HG03280 (cell line): ENCODE measurements at regions not wholly inside any gene's neighbourhood (a gene's known extent, or its start where the extent isn't known, plus 50 kb on each side); places are given as distances from the start of the nearest gene placed in this dataset.
"Not testable (repeated sequence)": the region's sequence is repeated elsewhere in the genome, so short reads cannot be mapped to it uniquely, and the experiment has no call there.

Experiments used
- ATAC-seq: cut with Tn5 transposase; IDR thresholded peaks from one replicate; pipeline ENCODE4 v1.9.1; 2021; ENCODE audit warnings: mild to moderate bottlenecking, moderate library complexity; ENCODE audit not compliant: unreplicated experiment

- no peak for ATAC-seq
Observed at GRCh38 chr6:51289041-51289440, 470.4 kb downstream of the TFAP2B start.

DNA sequence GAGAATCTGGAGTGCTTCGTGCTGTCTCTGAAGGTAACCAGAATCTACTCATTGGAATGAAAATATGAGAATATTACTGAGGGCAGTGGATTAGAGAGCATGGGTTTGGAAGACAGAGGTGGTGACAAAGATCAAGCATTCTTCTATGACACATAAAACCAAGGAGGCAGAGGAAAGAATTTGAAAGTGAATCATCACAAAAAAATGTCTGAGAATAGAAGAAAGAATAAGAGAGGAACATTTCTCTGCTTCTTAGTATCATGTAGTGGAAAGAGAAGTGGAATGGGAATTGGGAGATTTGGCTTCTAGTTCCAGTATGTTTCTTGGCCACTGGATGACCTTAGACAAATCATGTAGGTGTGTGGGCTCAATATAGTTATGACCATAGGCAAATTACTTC lies 474.0 kb downstream of the TFAP2B start:
- no peak for ATAC-seq

DNA sequence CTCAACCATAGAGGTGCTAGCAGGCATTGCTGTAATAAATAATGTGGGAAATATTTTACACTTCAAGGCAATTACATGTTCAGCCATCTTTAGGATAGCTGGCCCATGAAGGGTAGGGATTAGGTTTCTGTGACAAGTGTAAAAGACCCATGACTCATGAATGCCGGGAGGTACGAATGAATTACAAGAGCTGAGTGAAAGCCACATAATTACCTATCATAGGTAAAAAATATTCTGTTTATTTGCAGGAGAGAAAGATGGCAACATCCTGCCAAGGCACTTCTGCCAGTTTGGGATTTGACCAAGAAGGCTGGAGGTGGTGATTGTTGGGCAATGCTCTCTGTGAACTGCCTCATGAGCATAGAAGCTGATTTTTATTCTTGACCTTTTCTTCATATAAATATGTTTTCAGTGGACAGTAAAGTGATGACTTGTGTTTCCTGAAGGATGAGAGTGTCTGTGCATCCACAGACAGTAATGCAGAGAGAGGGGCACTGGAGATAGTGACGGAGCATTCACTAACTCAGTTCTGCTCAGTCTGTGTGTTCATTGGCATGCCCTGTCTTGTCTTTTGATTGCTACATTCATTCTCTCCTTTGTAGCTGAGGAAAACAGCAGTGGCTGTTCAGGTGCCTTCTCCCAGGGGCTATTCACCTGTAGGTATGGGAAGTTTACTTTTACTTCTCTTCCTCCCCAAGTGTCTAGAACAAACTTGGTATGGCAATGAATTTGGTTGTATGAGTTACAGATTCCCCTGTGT lies 481.1 kb downstream of the TFAP2B start:
- no peak for ATAC-seq

- ATAC-seq, result no peak
Observed at GRCh38 chr6:51300510-51300909, 481.8 kb downstream of the TFAP2B start.

- no peak for ATAC-seq
Observed at GRCh38 chr6:51301962-51302361, 483.3 kb downstream of the TFAP2B start.

- ATAC-seq, result no peak
Observed at GRCh38 chr6:51302431-51302830, 483.8 kb downstream of the TFAP2B start.

DNA sequence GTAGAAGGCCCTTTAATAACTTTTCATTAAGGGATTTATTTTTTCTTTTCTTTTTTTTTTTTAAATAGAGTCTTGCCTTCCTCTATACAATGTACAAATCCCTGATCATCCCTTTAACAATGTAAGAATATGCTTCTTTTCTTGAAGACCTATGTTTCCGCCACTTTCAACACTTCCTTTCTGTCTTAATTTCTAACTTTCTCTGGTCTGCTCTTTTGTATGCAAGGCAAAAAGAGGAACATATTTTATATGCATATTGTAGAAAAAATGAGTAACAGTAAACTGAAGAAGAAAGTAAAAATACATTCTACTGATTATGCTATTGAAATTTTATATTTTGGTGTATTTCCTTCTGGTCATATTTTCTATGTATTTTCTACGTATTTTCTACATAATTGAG lies 484.7 kb downstream of the TFAP2B start:
- ATAC-seq, result no peak

- ATAC-seq, result no peak
Observed at GRCh38 chr6:51314965-51315364, 496.3 kb downstream of the TFAP2B start.

GRCh38 chr6:51318674-51319073 lies 500.0 kb downstream of the TFAP2B start:
- no peak for ATAC-seq

DNA sequence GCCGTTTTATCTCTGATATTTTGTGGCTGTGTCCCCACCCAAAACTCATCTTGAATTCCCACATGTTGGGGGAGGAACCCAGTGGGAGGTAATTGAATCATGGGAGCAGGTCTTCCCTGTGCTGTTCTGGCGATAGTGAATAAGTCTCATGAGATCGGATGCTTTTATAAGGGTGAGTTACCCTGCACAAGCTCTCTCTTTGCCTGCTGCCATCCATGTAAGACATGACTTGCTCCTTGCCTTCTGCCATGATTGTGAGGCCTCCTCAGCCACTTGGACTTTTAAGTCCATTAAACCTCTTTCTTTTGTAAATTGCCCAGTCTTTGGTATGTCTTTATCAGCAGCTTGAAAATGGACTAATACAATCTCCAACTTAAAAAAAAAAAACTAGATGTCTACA lies 502.8 kb downstream of the TFAP2B start:
- ATAC-seq, result not testable (repeated sequence)

DNA sequence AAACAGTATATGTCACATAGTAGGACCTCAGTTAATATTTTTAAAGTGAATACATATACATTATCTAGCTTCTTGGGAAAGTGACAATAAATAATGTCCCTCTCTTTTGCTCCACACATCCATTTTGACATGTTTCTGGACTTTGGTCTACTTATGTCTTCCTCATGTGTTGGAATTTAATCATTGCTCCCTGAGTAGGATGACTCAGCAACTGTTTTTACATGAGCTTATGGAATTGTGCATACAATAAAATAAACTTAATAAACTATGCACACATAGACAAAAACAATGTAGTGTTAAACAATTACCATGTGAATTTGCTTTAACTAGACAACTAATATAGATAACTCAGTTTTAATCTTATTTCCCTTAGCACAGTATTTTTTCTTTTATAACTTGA lies 503.8 kb downstream of the TFAP2B start:
- no peak for ATAC-seq

- ATAC-seq, result no peak
Observed at GRCh38 chr6:51323056-51323455, 504.4 kb downstream of the TFAP2B start.

- no peak for ATAC-seq
Observed at GRCh38 chr6:51330971-51331370, 512.3 kb downstream of the TFAP2B start.

GRCh38 chr6:51335543-51335942 lies 516.9 kb downstream of the TFAP2B start:
- no peak for ATAC-seq

- no peak for ATAC-seq
Observed at GRCh38 chr6:51336185-51336584, 517.5 kb downstream of the TFAP2B start.

- ATAC-seq, result no peak
Observed at GRCh38 chr6:51337277-51337676, 518.6 kb downstream of the TFAP2B start.

DNA sequence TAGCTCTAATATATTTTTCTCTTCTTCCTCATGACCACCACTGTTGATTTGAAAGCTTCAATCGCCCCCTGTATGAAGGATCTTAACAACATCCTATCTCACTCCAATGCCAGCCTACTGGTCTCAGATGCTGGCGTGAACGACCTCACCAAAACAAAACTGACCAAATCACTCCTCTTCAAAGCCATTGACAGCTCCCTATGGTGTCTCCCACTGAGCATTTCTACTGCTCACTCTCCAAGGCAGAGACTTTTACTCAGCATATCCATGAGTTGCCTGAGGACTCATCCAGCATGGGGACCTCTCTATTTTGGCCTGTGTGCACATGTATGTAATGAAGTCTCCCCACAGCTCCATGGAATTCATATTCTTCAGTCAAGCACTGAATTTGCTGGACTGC lies 520.4 kb downstream of the TFAP2B start:
- no peak for ATAC-seq

GRCh38 chr6:51339728-51340127 lies 521.1 kb downstream of the TFAP2B start:
- no peak for ATAC-seq

GRCh38 chr6:51342393-51342792 lies 523.7 kb downstream of the TFAP2B start:
- no peak for ATAC-seq

- ATAC-seq, result no peak
Observed at GRCh38 chr6:51349857-51350256, 531.2 kb downstream of the TFAP2B start.

DNA sequence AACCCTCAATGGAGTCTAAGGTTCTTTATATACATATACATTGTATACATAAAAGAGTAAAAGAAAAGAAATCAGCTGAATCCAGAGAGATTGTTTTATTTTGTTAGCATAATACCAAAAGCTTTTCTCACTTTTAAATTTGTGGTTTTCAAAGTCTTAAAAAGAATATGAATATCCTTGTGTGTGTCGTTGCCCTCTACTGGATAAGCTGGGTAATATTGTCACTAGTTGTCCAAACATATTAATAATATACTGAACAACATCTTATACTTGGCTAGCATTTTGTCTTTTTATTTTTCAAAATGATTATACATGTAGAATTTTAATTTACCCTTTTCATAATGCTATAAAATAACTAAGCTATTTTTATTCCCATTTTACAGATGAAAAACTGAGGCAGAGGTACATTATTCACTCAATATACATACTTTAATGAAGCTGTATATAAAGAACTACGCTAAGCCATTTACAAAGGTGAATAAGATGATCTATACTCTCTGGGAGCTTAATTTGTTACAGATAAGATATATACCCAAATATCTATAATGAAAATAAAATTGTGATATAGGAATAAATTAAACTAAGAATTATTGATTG lies 531.7 kb downstream of the TFAP2B start:
- no peak for ATAC-seq

DNA sequence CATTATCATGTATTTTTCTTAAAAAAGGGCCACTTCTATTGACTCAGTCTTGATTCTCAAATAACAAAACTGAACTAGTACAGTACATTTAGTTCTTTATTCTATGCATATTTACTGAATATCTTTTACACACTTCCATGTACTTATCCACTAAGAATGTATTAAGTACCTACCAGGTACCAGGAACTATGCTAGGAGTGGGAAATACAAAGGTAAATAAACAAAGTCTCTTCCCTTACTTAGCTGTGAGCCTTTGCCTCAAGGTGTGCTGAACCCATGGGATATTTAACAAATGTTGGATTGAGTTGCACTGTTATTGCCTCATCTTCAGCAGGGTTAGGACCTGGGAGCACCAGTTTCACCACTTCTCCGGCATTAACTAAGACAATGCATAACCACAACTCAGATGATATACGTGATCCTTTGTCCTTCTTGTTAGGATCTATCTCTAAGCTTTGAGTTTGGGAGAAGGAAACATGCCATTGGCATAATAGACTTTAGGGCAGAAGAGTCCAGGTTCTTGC lies 533.9 kb downstream of the TFAP2B start:
- ATAC-seq, result no peak

DNA sequence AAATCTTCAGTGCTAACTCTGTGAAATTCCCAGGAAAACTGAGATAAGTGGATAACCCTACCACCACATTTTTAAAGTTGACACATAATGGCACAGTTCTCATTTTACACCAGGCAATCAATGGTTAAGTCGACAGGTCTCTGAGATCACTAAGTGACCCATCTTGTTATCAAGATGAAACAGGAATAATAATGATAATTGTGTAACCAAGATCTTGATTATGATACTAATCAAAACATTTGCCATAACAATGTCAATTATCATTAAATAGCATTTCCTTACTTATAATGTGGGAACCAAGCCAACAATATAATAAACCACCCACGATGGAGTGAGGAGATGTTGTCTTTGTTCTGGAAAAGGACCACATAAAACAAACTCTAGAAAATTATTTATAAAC lies 541.6 kb downstream of the TFAP2B start:
- ATAC-seq, result no peak
